ENCODE measurements at regions not wholly inside any gene's neighbourhood (a gene's known extent, or its start where the extent isn't known, plus 50 kb on each side); places are given as distances from the start of the nearest gene placed in this dataset.
"Not testable (repeated sequence)": the region's sequence is repeated elsewhere in the genome, so short reads cannot be mapped to it uniquely, and the experiment has no call there.

DNA sequence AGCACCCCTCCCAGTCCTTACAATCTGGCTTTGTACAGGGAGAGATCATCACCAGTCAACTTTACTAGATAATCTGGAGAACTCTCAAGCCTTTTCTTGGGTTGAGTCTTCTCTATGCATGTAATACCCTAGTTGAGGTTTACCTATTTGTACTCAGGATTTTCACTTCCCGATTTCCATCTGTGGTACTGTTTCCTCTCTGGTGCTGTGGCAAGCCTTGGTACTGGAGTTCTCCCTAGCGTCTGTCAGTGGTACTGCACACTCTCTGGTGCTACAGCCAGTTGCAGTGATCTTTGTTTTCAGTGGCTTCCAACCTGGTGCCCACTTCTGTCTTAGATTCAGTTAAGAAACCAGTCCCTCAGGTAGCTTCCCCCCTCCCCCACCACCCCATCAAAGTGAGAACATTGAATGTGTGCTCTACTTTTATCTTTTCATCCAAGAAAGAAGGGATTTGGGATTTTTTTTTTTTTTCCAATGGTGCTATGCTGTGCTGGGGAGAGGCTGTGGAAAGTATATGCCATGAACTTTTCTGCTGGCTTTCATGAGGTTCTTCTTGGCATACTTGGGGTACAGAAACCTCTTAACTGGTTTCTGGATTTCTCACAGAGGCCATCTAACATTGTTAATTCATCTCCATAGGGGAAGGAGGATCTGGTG lies 69.4 kb upstream of the EVL start:
- peak; percentile 27 for DNase-seq (ENCODE audit: low read depth)

DNA sequence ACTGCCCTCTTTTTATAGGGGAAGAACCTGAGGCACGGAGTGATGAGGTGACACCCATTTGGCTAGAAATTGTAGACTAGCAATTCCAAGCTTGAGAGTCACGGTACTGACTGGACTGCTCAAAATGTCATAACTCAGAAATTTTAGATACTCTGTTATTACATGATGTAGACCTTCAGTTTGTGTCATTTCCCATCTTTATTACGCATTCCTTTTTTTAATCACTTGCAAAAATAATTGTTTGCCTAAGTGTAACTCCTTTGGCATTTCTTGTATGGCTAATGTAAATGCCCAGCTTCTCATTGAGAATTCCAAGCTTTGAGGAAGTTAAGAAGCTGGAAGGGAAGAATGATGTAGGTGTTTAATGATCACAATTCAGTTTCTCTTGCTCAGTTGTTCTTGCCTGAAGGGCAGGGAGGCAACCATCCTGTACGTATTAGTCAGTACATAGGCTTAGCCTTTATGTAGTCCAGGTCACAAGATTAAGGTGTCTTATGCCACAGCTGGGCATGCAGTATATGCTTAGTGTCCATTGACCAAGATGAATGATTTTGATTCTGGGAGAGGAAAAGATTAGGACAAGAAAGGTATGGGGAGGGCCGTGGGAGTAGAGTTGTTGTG lies 68.2 kb upstream of the EVL start:
- no peak for DNase-seq (ENCODE audit: low read depth)

DNA sequence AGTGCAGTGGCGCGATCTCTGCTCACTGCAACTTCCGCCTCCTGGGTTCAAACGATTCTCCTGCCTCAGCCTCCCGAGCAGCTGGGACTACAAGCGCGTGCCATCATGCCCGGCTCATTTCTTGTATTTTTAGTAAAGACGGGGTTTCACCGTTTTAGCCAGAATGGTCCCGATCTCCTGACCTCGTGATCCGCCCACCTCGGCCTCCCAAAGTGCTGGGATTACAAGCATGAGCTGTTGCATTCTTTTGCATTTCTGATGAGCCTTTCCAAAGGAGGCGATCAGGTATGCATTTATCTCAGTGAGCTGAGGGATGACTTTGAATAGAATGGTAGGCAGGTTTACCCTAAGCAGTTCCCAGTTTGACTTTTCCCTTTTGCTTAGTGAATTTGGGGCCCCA lies 64.8 kb upstream of the EVL start:
- not testable (repeated sequence) for DNase-seq (ENCODE audit: low read depth)

DNA sequence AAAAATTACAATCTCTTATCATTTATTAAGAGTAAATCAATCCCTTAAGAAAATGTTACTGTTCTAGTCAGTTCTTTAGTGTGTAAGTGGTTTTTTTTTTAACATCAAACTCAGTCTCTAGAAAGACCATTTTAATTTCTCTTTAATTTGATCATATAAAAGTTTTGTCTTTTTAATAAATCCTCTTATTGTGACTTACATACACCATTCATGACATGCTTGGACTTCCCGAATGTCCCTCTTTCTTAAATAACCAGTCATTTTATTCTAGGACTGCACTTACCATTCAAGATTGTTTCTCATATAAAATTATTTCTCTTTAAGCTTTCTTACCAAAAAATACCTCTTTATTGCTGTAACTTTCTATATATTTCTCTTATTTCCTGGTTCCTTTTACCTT lies 60.8 kb upstream of the EVL start:
- no peak for DNase-seq (ENCODE audit: low read depth)

DNA sequence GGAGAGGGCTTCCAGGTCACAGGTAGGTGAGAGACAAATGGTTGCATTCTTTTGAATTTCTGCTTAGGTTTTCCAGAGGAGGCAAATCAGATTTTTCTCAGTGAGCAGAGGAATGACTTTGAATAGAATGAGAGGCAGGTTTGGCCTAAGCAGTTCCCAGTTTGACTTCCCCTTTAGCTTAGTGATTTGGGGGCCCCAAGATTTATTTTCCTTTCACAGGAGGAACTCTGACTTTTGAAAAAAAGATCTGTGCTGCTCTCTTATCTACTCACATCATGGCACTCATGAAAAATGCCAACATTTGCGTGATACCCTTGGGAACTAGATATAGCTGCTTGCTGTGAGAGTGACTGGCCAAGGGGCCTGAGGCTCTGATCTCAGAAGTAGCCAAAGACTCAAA lies 58.0 kb upstream of the EVL start:
- DNase-seq (ENCODE audit: low read depth), result no peak

DNA sequence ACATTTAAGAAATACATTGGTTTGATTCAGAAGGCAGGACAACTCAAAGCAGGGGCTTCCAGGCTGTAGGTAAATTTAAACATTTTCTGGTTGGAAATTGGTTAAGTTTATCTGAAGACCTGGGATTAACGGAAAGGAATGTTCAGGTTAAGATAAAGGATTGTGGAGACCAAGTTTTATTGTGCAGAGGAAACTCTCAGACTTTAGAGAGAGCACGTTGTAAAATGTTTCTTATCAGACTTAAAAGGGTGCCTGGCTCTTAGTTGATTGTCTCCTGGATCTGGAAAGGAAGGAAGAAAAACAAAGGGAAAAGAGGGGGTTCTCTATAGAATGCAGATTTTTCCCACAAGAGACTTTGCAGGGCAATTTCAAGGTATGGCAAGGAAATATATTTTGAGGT lies 55.4 kb upstream of the EVL start:
- not testable (repeated sequence) for DNase-seq (ENCODE audit: low read depth)

DNA sequence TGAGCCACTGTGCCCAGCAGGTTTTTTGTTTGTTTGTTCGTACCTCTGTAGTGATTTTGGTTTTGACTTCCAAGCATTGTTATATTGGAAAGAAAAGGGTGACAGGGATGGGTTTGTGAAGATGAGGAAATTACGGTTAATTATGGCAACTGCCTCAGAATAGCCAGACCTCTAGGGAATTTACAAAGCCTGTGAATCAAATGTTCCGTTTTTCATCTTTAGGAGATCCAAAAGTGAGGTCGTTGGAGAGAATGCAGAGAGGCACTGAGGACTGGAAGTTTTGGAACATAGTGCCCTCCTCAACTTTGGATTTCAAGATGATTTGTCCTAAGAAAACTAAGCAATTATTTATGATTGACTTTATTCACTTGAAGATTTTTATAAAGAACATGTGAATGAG lies 54.5 kb upstream of the EVL start:
- no peak for DNase-seq (ENCODE audit: low read depth)

DNA sequence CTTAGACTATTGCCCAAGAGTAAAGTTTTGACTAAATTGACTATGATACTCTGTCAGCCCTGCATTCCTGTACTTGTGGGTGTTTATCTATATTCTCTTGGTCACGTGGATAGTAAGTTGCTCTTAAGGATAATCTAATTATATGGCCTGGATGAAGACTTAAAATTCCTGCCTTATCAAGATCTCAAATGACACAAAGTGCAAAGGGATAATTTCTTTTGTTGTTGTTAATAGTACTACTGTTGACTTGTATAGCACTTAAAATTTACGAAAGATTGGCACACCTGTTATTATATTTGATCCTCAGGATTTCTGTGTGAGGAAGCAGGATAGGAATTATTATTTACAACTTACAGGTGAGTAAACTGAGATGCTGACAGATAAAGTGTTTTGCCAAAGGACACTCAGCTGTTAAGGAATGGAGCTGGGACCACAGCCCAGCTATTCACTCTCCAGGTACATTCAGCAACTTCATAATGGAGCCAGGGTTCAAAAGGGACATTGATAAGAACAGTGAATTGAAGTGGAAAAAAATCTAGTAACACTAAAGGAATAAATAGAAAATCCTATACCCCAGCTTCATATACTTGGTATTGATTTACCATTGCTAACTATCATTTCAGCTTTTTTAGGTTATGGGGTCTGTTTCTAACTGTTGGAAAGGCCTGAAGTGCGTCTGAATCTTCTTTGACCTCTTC lies 53.4 kb upstream of the EVL start:
- DNase-seq (ENCODE audit: low read depth), result no peak

DNA sequence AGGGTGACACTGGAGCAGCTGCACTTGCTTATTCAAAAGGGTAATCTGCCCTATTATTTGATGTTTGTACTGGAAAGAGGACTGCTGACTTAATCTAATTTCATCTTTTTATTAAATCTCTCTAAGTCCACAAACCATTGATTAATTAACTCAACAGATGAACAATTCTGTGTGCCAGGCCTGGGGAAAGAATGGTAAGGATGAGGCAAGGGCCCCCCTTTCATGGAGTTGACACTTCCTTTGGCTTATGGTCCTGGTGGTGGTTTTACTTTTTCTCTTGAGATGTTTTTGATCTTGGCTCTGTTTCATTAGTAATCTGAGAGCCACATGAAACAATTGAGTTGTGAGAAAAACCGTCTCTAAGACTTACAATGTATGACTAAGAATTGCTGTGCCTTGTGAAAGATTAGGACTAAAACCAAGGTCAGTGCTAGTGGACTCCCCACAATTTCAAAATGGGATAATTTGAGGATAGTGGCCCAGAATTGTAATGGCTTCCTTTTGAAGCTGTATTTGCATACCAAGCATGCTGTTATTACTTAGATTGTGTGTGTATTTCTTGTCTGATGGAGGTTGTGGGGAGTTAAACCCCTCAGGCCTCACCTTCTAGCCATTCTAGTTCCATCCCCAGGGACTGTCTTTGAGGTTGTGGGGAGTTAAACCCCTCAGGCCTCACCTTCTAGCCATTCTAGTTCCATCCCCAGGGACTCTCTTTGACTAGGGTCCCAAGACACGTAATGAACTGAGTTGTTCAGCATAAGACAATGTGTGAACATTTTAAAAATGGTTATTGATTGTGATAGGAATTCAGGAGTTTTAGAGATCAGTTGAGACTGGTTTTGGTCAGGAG lies 52.5 kb upstream of the EVL start:
- DNase-seq (ENCODE audit: low read depth), result no peak

DNA sequence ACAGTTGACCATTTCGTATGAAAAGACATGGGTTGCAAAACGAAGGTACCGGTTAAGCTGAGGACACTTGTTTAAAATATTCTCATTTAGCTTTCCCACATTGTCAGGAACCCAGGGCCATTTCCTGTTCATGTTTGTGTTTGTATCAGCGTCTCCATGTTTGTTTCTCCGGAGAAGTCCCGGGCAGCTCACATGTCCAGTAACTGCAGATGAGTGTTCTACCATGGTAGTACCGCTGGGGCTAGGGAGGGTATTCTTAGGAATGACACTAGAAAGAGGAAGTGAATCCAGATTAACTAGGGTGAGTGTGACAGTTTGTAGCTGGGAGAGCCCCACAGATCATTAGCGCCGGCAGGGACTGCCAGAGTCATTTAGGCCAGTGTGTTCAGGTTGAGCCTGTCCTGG lies 50.0 kb upstream of the EVL start:
- DNase-seq (ENCODE audit: low read depth), result no peak
